Parathyroid adenoma (tissue), 2 donors: ENCODE measurements at regions not wholly inside any gene's neighbourhood (a gene's known extent, or its start where the extent isn't known, plus 50 kb on each side); places are given as distances from the start of the nearest gene placed in this dataset.

Experiments
- H2AFZ ChIP-seq: fragments of 300-600 bp; sonication (generic); one replicate; pipeline ENCODE4 v1.7.0; 2017; ENCODE audit warnings: antibody characterized with exemption, mild to moderate bottlenecking
- H3K27ac ChIP-seq: fragments of 300-600 bp; sonication (generic); one replicate; pipeline ENCODE4 v1.7.0; 2017
- H3K27me3 ChIP-seq: fragments of 300-600 bp; sonication (generic); one replicate; pipeline ENCODE4 v1.7.0; 2017; ENCODE audit warnings: low read length; ENCODE audit not compliant: control insufficient read depth, insufficient read depth
- H3K36me3 ChIP-seq: fragments of 300-600 bp; sonication (generic); one replicate; pipeline ENCODE4 v1.7.0; 2017; ENCODE audit warnings: low read length; ENCODE audit not compliant: control insufficient read depth, insufficient read depth
- H3K4me1 ChIP-seq: fragments of 300-600 bp; sonication (generic); one replicate; pipeline ENCODE4 v1.7.0; 2017; ENCODE audit warnings: control low read depth
- H3K4me2 ChIP-seq: fragments of 300-600 bp; sonication (generic); one replicate; pipeline ENCODE4 v1.7.0; 2017; ENCODE audit warnings: low read length
- H3K4me3 ChIP-seq: fragments of 300-600 bp; sonication (generic); one replicate; pipeline ENCODE4 v1.7.0; 2017; ENCODE audit warnings: low read depth, low read length
- H3K79me2 ChIP-seq: fragments of 300-600 bp; sonication (generic); one replicate; pipeline ENCODE4 v1.7.0; 2017; ENCODE audit warnings: control low read depth
- H3K9ac ChIP-seq: fragments of 300-600 bp; sonication (generic); one replicate; pipeline ENCODE4 v1.7.0; 2017; ENCODE audit warnings: mild to moderate bottlenecking
- H3K9me3 ChIP-seq: fragments of 300-600 bp; sonication (generic); one replicate; pipeline ENCODE4 v1.7.0; 2017; ENCODE audit warnings: low read length; ENCODE audit not compliant: control insufficient read depth
- CTCF ChIP-seq: fragments of 300-600 bp; sonication (generic); IDR thresholded peaks from one replicate; pipeline ENCODE4 v1.7.0; 2017; ENCODE audit warnings: antibody characterized with exemption, mild to moderate bottlenecking
- donor health status: primary hyperparathyroidism.

DNA sequence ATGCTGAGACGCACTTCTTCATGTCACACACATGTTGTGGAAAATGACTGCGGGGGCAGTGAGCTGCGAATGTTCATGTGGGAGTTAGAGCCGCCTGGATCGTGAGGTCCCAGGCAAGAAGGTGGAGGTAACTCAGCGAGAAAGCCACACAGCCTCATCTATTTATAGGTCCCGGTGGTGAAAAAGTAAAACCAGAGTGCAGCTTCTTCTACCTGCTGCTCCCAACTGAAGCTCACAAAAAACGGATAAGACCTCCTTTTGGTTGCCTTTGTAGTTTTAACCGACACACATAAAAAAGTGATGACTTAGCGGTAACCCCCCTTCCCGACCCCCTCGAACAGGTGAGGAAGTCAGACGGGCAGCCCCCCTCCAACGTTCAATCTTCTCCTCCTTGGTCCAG lies 276.9 kb downstream of the GATA3 start:
- H3K27ac ChIP-seq: no peak overlapping the region
- H2AFZ ChIP-seq: no peak overlapping the region
- H3K4me2 ChIP-seq: no peak overlapping the region
- TF ChIP-seq CTCF: no peak
- H3K9ac ChIP-seq: no peak overlapping the region
- H3K79me2 ChIP-seq: no peaks in the 10 kb centered on the region
- H3K27me3 ChIP-seq: no peaks in the 10 kb centered on the region
- no peaks in the 10 kb centered on the region for H3K4me1 ChIP-seq
- H3K4me3 ChIP-seq: no peak overlapping the region
- H3K9me3 ChIP-seq: no peaks in the 10 kb centered on the region
- H3K36me3 ChIP-seq: no peaks in the 10 kb centered on the region

- no peak overlapping the region for H3K9ac ChIP-seq
- peak overlapping the region; percentile 66 for H3K4me2 ChIP-seq
- no peaks in the 10 kb centered on the region for H3K9me3 ChIP-seq
- H3K27me3 ChIP-seq: no peaks in the 10 kb centered on the region
- no peaks in the 10 kb centered on the region for H3K4me1 ChIP-seq
- H2AFZ ChIP-seq: peak overlapping the region; percentile 66
- no peak for TF ChIP-seq CTCF
- H3K36me3 ChIP-seq: no peaks in the 10 kb centered on the region
- H3K79me2 ChIP-seq: no peaks in the 10 kb centered on the region
- no peak overlapping the region for H3K27ac ChIP-seq
- H3K4me3 ChIP-seq: no peak overlapping the region
These were observed 277.6 kb downstream of the GATA3 start for GRCh38 chr10:8331896-8332729.

GRCh38 chr10:8332730-8333111 lies 278.2 kb downstream of the GATA3 start:
- Histone ChIP-seq H3K27me3 (no peaks in the 10 kb centered on the region), H3K9me3 (no peaks in the 10 kb centered on the region), H3K27ac (no peak overlapping the region), H3K79me2 (no peaks in the 10 kb centered on the region), H3K4me1 (no peaks in the 10 kb centered on the region), H3K4me3 (no peak overlapping the region), H3K4me2 (peak overlapping the region; percentile 66), H2AFZ (peak overlapping the region; percentile 66), H3K36me3 (no peaks in the 10 kb centered on the region), H3K9ac (no peak overlapping the region)
- no peak for TF ChIP-seq CTCF

GRCh38 chr10:8334631-8335030 lies 280.1 kb downstream of the GATA3 start:
- Histone ChIP-seq H3K9ac (no peak overlapping the region), H3K9me3 (no peaks in the 10 kb centered on the region), H3K4me2 (no peak overlapping the region), H3K27ac (no peak overlapping the region), H3K79me2 (no peaks in the 10 kb centered on the region), H3K4me3 (no peak overlapping the region), H3K27me3 (no peaks in the 10 kb centered on the region), H2AFZ (no peak overlapping the region), H3K36me3 (no peaks in the 10 kb centered on the region), H3K4me1 (no peaks in the 10 kb centered on the region)
- TF ChIP-seq CTCF: no peak
